ENCODE measurements at regions not wholly inside any gene's neighbourhood (a gene's known extent, or its start where the extent isn't known, plus 50 kb on each side); places are given as distances from the start of the nearest gene placed in this dataset.

GRCh38 chr10:63829573-63830149, 308.5 kb downstream of the REEP3 start:
- no peaks in the 10 kb centered on the region for H3K79me2 ChIP-seq (ENCODE audit: insufficient read depth, low read length)

DNA sequence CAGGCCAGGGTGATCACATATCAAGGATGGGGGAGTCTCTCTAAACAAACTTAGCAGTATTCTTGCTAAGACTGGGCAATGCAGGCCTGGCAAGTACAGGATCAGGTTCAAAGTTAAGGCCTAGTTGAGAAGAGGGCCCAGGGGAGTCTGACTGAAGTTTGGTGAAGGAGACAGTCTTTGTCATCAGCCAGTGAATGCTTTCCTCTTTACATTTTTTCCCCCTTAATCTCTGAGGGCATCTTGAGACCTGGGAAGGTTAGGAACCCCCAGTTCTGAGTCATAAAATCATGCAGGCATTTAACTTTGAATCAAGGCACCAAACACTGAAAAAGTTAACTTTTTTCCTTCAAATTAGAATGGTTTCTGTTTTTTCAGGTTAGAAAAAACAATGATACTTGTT, 311.5 kb downstream of the REEP3 start:
- H3K27ac ChIP-seq (ENCODE audit: low read depth, low read length): no peak overlapping the region
- no peak overlapping the region for H3K4me3 ChIP-seq (ENCODE audit: insufficient read depth, low read length, poor library complexity, severe bottlenecking)
- H3K9ac ChIP-seq (ENCODE audit: low read length): no peak overlapping the region
- H3F3A ChIP-seq (ENCODE audit: insufficient read depth): no peaks in the 10 kb centered on the region
- H3K79me2 ChIP-seq (ENCODE audit: insufficient read depth, low read length): no peaks in the 10 kb centered on the region
- H3K9me3 ChIP-seq (ENCODE audit: insufficient read depth, low read length): no peaks in the 10 kb centered on the region
- H3K9me2 ChIP-seq (replicated peaks; ENCODE audit: insufficient read depth, low read length): no peaks in the 10 kb centered on the region
- no peaks in the 10 kb centered on the region for H3K36me3 ChIP-seq (ENCODE audit: low read length)
- no peak overlapping the region for H3K4me2 ChIP-seq (ENCODE audit: low read depth, low read length, poor library complexity, severe bottlenecking)
- H2AFZ ChIP-seq (ENCODE audit: low read depth, low read length, severe bottlenecking): no peak overlapping the region
- no peaks in the 10 kb centered on the region for H4K20me1 ChIP-seq (ENCODE audit: low read depth, low read length)
- TF ChIP-seq, protein P1, sequence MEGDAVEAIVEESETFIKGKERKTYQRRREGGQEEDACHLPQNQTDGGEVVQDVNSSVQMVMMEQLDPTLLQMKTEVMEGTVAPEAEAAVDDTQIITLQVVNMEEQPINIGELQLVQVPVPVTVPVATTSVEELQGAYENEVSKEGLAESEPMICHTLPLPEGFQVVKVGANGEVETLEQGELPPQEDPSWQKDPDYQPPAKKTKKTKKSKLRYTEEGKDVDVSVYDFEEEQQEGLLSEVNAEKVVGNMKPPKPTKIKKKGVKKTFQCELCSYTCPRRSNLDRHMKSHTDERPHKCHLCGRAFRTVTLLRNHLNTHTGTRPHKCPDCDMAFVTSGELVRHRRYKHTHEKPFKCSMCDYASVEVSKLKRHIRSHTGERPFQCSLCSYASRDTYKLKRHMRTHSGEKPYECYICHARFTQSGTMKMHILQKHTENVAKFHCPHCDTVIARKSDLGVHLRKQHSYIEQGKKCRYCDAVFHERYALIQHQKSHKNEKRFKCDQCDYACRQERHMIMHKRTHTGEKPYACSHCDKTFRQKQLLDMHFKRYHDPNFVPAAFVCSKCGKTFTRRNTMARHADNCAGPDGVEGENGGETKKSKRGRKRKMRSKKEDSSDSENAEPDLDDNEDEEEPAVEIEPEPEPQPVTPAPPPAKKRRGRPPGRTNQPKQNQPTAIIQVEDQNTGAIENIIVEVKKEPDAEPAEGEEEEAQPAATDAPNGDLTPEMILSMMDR (IDR thresholded peaks at IDR 0.05; ENCODE audit: insufficient read depth, low read length, poor library complexity, severe bottlenecking): no peak
- no peak for TF ChIP-seq EZH2phosphoT487 (conservative IDR thresholded peaks at IDR 0.05; ENCODE audit: low read length)
- no peaks in the 10 kb centered on the region for H3K27me3 ChIP-seq (ENCODE audit: low read length)

More at GRCh38 chr10:63829573-63830149, 308.5 kb downstream of the REEP3 start:
- no peak overlapping the region for H3K9ac ChIP-seq (ENCODE audit: low read length)
- H3K27ac ChIP-seq (ENCODE audit: low read depth, low read length): no peak overlapping the region
- no peaks in the 10 kb centered on the region for H3F3A ChIP-seq (ENCODE audit: insufficient read depth)
- no peak overlapping the region for H2AFZ ChIP-seq (ENCODE audit: low read depth, low read length, severe bottlenecking)
- H3K4me3 ChIP-seq (ENCODE audit: insufficient read depth, low read length, poor library complexity, severe bottlenecking): no peak overlapping the region
- H3K36me3 ChIP-seq (ENCODE audit: low read length): no peaks in the 10 kb centered on the region
- TF ChIP-seq, protein P1 (IDR thresholded peaks at IDR 0.05; ENCODE audit: insufficient read depth, low read length, poor library complexity, severe bottlenecking): no peak
- TF ChIP-seq EZH2phosphoT487 (conservative IDR thresholded peaks at IDR 0.05; ENCODE audit: low read length): no peak
- H3K9me3 ChIP-seq (ENCODE audit: insufficient read depth, low read length): no peaks in the 10 kb centered on the region
- H4K20me1 ChIP-seq (ENCODE audit: low read depth, low read length): no peaks in the 10 kb centered on the region
- H3K9me2 ChIP-seq (replicated peaks; ENCODE audit: insufficient read depth, low read length): no peaks in the 10 kb centered on the region
- H3K27me3 ChIP-seq (ENCODE audit: low read length): no peaks in the 10 kb centered on the region
- no peak overlapping the region for H3K4me2 ChIP-seq (ENCODE audit: low read depth, low read length, poor library complexity, severe bottlenecking)

DNA sequence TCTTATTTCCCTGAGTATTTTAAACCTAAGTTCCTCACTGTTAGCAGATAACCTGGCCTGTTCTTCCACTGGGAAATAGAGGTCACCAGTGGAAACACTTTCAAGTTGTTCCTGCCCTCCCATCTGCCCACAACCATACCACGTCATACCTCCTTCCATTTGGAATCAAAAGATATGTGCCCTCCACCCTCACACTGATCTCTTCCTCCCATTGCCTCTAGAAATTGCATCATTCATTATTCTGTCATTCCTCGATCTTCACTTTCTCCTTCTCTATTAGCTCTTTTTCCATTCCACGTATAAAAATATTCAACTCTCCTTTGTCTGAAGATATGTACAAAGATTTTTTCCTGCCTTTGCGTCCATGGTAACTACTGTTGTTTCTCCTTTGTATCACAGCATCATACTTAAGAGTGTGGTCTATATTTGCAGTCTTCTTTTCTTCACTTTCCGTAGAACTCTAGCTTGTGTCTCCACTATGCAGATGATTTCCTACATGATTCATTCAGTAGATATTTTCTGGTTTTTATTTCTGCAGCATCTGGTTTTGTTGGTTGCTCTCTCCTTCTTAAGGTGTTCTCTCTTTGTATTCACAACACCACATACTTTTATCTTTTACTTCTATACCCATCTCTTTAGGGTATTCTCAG, 312.3 kb downstream of the REEP3 start:
- Histone ChIP-seq H3K27me3 (ENCODE audit: low read length) (no peaks in the 10 kb centered on the region), H3K9me2 (replicated peaks; ENCODE audit: insufficient read depth, low read length) (no peaks in the 10 kb centered on the region), H3K79me2 (ENCODE audit: insufficient read depth, low read length) (no peaks in the 10 kb centered on the region), H3K4me2 (ENCODE audit: low read depth, low read length, poor library complexity, severe bottlenecking) (no peak overlapping the region), H3K27ac (ENCODE audit: low read depth, low read length) (no peak overlapping the region), H3K9ac (ENCODE audit: low read length) (no peak overlapping the region), H3K4me3 (ENCODE audit: insufficient read depth, low read length, poor library complexity, severe bottlenecking) (no peak overlapping the region), H4K20me1 (ENCODE audit: low read depth, low read length) (no peaks in the 10 kb centered on the region), H3K9me3 (ENCODE audit: insufficient read depth, low read length) (no peaks in the 10 kb centered on the region), H2AFZ (ENCODE audit: low read depth, low read length, severe bottlenecking) (no peak overlapping the region), H3F3A (ENCODE audit: insufficient read depth) (no peaks in the 10 kb centered on the region), H3K36me3 (ENCODE audit: low read length) (no peaks in the 10 kb centered on the region)
- TF ChIP-seq EZH2phosphoT487 (conservative IDR thresholded peaks at IDR 0.05; ENCODE audit: low read length): no peak
- TF ChIP-seq, protein P1 (IDR thresholded peaks at IDR 0.05; ENCODE audit: insufficient read depth, low read length, poor library complexity, severe bottlenecking): no peak
